ENCODE measurements at regions not wholly inside any gene's neighbourhood (a gene's known extent, or its start where the extent isn't known, plus 50 kb on each side); places are given as distances from the start of the nearest gene placed in this dataset.

GRCh38 chr1:101497881-101498559 lies 261.2 kb downstream of the S1PR1 start:
- TF ChIP-seq CTCF (IDR thresholded peaks at IDR 0.05; ENCODE audit: low read depth, low read length, poor library complexity, severe bottlenecking) (no peak), EZH2phosphoT487 (IDR thresholded peaks at IDR 0.05; ENCODE audit: borderline replicate concordance, low read length) (no peak)

Data from DOHH2 (cell line).